CD8-positive, alpha-beta memory T cell (primary cell): ENCODE measurements at regions not wholly inside any gene's neighbourhood (a gene's known extent, or its start where the extent isn't known, plus 50 kb on each side); places are given as distances from the start of the nearest gene placed in this dataset.

ENCODE experiments used
- CTCF ChIA-PET: fragments of 350-600 bp; sonication (Branson Sonifier 250); formaldehyde crosslinking; loops from one replicate; lab custom pipeline; 2021; ENCODE audit warnings: antibody characterized with exemption; lab: Charles Lee
- POLR2A ChIA-PET: fragments of 350-600 bp; sonication (Branson Sonifier 250); formaldehyde crosslinking; loops from one replicate; lab custom pipeline; 2021; ENCODE audit warnings: antibody characterized with exemption; lab: Charles Lee
- DNase-seq, 5 donors: peaks; one replicate each; pipeline versions ENCODE4 v3.0.0 to v3.0.0-alpha.2; 2020 to 2022; ENCODE audit warnings: mixed read lengths in 1 of 5
- H3K27ac ChIP-seq: one replicate; pipeline ENCODE4 v1.7.0; 2013; ENCODE audit warnings: low read depth, mild to moderate bottlenecking, low read length, moderate library complexity
- H3K27me3 ChIP-seq: 2 replicates; pipeline ENCODE4 v1.7.0; 2013; ENCODE audit warnings: low read length, mild to moderate bottlenecking; ENCODE audit not compliant: insufficient read depth, poor library complexity, severe bottlenecking
- H3K36me3 ChIP-seq: 2 replicates; pipeline ENCODE4 v1.7.0; 2013; ENCODE audit warnings: mild to moderate bottlenecking, low read length, moderate library complexity; ENCODE audit not compliant: insufficient read depth
- H3K4me1 ChIP-seq: 2 replicates; pipeline ENCODE4 v1.7.0; 2013; ENCODE audit warnings: mild to moderate bottlenecking, low read length, moderate library complexity; ENCODE audit not compliant: insufficient read depth
- H3K4me3 ChIP-seq: 2 replicates; pipeline ENCODE4 v1.7.0; 2013; ENCODE audit warnings: mild to moderate bottlenecking, low read length
- H3K9me3 ChIP-seq: 2 replicates; pipeline ENCODE4 v1.7.0; 2013; ENCODE audit warnings: mild to moderate bottlenecking, low read length
- H3K27ac Mint-ChIP-seq, 8 donors: one replicate each; pipeline ENCODE4 v1.8.0; 2020 to 2021; ENCODE audit warnings: mixed read lengths in 8 of 8, mild to moderate bottlenecking in 6 of 8, inconsistent platforms in 3 of 8, moderate library complexity in 3 of 8
- H3K27me3 Mint-ChIP-seq, 2 donors: one replicate each; pipeline ENCODE4 v1.8.0; 2020 to 2021; ENCODE audit warnings: mixed read lengths in 2 of 2, mild to moderate bottlenecking in 1 of 2, moderate library complexity in 1 of 2
- H3K36me3 Mint-ChIP-seq, 3 donors: one replicate each; pipeline ENCODE4 v1.8.0; 2020 to 2021; ENCODE audit warnings: mixed read lengths in 3 of 3, inconsistent platforms in 1 of 3, mild to moderate bottlenecking in 1 of 3
- H3K4me1 Mint-ChIP-seq, 3 donors: one replicate each; pipeline ENCODE4 v1.8.0; 2020 to 2021; ENCODE audit warnings: mixed read lengths in 3 of 3, inconsistent platforms in 1 of 3, mild to moderate bottlenecking in 1 of 3
- H3K4me3 Mint-ChIP-seq, 7 donors: one replicate each; pipeline ENCODE4 v1.8.0; 2020 to 2021; ENCODE audit warnings: mixed read lengths in 7 of 7, mild to moderate bottlenecking in 6 of 7, moderate library complexity in 4 of 7, inconsistent platforms in 2 of 7
- H3K9me3 Mint-ChIP-seq, 5 donors: one replicate each; pipeline ENCODE4 v1.8.0; 2020 to 2022; ENCODE audit warnings: mixed read lengths in 5 of 5, mild to moderate bottlenecking in 3 of 5, moderate library complexity in 2 of 5, inconsistent platforms in 1 of 5

DNA sequence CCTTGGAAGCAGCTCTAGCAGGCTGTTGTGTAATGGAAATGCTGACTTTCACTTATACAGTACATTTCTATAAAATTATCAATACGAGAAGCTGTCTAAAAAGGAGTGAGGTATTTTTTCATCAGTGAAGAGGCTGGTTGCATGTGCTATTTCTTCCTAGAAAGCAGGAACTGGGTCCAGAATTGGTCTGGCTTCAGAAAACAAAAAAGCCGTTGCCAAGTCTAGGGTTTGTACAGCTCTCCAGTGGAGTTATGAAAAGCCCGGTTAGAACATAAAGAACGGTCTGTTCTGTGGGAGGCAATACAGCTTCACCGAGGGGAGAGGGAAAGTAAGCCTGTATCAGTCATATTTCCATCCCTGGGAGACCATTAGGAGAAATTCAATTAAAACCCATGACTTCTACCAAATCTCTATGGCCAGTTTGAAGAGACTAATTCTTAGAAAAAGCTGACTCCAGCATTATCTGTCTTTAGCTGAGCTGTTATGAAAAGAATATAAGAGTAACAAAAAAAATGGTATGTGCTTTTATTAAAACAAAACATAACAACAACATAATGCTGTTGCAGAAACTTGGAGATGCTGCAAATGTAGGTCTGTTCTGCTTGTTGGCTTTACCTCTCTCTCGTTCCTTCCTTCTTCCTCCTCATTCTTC, 217.0 kb downstream of the CMPK2 start:
- ChIA-PET POLR2A (no interaction called here), CTCF (no interaction called here)
- H3K36me3 ChIP-seq: no peaks in the 10 kb centered on the region
- Mint-ChIP-seq H3K36me3 (no peaks in the 10 kb centered on the region), H3K4me1 (no peaks in the 10 kb centered on the region), H3K27ac (no peak overlapping the region), H3K9me3 (peaks cover 0 to 3% (median 0%) of the 10 kb centered on the region in 5 donors), H3K4me3 (no peak overlapping the region), H3K27me3 (no peaks in the 10 kb centered on the region)
- H3K4me3 ChIP-seq: no peak overlapping the region
- H3K9me3 ChIP-seq: no peaks in the 10 kb centered on the region
- H3K27ac ChIP-seq: no peak overlapping the region
- H3K27me3 ChIP-seq: no peaks in the 10 kb centered on the region
- no peak for DNase-seq
- no peaks in the 10 kb centered on the region for H3K4me1 ChIP-seq

DNA sequence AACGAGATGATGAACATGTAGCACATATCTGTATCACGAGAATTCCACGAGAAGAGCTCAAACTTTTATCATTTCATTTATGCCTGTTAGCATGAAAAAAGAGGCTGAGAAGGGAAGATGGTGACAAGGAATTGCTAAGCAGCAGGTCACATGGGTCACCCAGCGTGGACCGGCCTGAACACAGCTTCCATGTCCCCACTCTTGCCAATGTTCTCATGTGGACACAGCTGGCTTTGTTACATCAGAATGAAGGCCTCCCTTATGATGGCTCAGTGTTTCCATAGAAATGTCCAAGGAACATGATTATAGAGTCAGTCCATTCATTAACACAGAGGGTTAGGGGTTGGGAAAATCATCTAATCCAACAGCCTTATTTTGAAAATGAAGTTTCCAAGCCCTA, 215.4 kb downstream of the CMPK2 start:
- Mint-ChIP-seq H3K27ac (no peak overlapping the region), H3K36me3 (no peaks in the 10 kb centered on the region), H3K27me3 (no peaks in the 10 kb centered on the region), H3K4me1 (no peaks in the 10 kb centered on the region), H3K4me3 (no peak overlapping the region), H3K9me3 (peaks cover 0 to 3% (median 0%) of the 10 kb centered on the region in 5 donors)
- H3K9me3 ChIP-seq: no peaks in the 10 kb centered on the region
- no peaks in the 10 kb centered on the region for H3K36me3 ChIP-seq
- ChIA-PET POLR2A (no interaction called here), CTCF (no interaction called here)
- H3K27me3 ChIP-seq: no peaks in the 10 kb centered on the region
- no peaks in the 10 kb centered on the region for H3K4me1 ChIP-seq
- no peak for DNase-seq
- H3K4me3 ChIP-seq: no peak overlapping the region
- H3K27ac ChIP-seq: no peak overlapping the region

DNA sequence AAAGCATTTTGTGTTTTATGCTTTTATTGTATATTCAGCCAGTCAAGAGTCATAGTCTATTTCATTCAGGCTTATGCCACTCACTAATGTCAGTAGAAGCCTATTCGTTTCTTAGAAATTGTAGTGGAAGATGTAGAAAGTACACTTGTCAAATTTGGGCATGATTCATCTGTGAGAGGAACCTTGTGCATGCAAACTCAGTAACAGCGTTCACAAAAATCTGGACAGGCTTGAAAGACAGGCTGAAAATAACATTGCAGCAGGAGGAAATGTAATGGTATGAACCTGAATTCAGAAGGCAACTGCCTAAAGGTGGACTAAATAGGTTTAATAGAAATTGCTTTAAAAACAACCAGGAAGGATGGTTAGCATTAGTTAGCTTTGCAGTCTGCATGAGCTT, 213.5 kb downstream of the CMPK2 start:
- POLR2A ChIA-PET: no interaction called here

DNA sequence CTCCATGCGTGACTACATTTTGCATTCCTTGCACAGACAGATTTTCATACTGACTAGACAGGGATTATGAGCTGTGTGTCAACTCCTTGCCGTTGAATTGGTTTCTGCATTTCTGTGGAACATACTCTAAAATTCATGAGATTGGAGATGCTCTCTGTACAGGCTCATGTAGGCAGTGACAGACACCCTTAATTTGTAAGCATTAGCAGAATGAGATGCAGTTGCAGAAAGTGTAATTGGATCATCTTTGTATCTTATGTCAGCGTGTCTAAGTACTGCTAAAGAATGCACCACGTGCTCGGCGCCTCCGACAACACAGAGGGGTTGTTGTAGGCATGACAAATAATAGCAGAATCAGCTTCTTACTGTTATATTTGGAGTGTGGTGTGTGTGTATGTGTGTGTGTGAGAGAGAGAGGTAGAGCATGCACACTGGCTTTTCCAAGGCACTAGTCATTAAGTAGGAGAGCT, 212.4 kb downstream of the CMPK2 start:
- H3K36me3 ChIP-seq: no peaks in the 10 kb centered on the region
- no peak overlapping the region for H3K27ac Mint-ChIP-seq
- no peak overlapping the region for H3K27ac ChIP-seq
- no peak overlapping the region for H3K4me3 ChIP-seq
- peaks cover 2 to 3% of the 10 kb centered on the region in 2 donors for H3K27me3 Mint-ChIP-seq
- ChIA-PET POLR2A (no interaction called here), CTCF (no interaction called here)
- no peaks in the 10 kb centered on the region for H3K27me3 ChIP-seq
- H3K9me3 ChIP-seq: no peaks in the 10 kb centered on the region
- H3K4me1 ChIP-seq: no peaks in the 10 kb centered on the region
- H3K4me1 Mint-ChIP-seq: no peaks in the 10 kb centered on the region
- H3K4me3 Mint-ChIP-seq: no peak overlapping the region
- DNase-seq: no peak
- no peaks in the 10 kb centered on the region for H3K9me3 Mint-ChIP-seq
- H3K36me3 Mint-ChIP-seq: no peaks in the 10 kb centered on the region

More for the DNA sequence above, 213.5 kb downstream of the CMPK2 start:
- Mint-ChIP-seq H3K4me3 (no peak overlapping the region), H3K27ac (no peak overlapping the region), H3K36me3 (no peaks in the 10 kb centered on the region), H3K27me3 (peaks cover 0 to 2% of the 10 kb centered on the region in 2 donors), H3K4me1 (no peaks in the 10 kb centered on the region), H3K9me3 (peaks cover 0 to 3% (median 0%) of the 10 kb centered on the region in 5 donors)
- Histone ChIP-seq H3K9me3 (no peaks in the 10 kb centered on the region), H3K27ac (no peak overlapping the region), H3K36me3 (no peaks in the 10 kb centered on the region), H3K4me1 (no peaks in the 10 kb centered on the region), H3K27me3 (no peaks in the 10 kb centered on the region), H3K4me3 (no peak overlapping the region)
- CTCF ChIA-PET: no interaction called here
- no peak for DNase-seq

DNA sequence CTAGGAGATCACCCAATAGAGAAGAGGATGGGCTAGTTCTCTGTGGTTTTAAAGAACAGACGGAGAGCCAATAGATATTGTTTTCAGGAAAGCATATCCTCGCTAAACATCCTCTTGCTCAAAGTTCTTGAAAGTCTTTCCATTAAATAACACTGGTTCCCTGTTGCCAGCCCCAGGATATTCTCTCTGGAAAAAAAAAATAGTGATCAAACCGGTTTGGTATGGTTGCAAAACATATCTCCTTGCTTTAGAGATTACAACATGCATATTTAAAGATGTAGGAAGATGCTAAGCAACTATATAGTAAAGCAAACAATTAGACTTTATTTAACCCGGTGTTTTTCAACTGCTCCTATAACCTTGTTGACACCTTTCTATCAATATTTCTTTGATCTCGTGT, 211.4 kb downstream of the CMPK2 start:
- Histone ChIP-seq H3K27ac (no peak overlapping the region), H3K36me3 (no peaks in the 10 kb centered on the region), H3K4me3 (no peak overlapping the region), H3K9me3 (no peaks in the 10 kb centered on the region), H3K4me1 (no peaks in the 10 kb centered on the region), H3K27me3 (no peaks in the 10 kb centered on the region)
- Mint-ChIP-seq H3K27ac (no peak overlapping the region), H3K9me3 (no peaks in the 10 kb centered on the region), H3K27me3 (peaks cover 2 to 3% of the 10 kb centered on the region in 2 donors), H3K4me1 (no peaks in the 10 kb centered on the region), H3K4me3 (no peak overlapping the region), H3K36me3 (no peaks in the 10 kb centered on the region)
- no peak for DNase-seq
- POLR2A ChIA-PET: no interaction called here
- CTCF ChIA-PET: no interaction called here

DNA sequence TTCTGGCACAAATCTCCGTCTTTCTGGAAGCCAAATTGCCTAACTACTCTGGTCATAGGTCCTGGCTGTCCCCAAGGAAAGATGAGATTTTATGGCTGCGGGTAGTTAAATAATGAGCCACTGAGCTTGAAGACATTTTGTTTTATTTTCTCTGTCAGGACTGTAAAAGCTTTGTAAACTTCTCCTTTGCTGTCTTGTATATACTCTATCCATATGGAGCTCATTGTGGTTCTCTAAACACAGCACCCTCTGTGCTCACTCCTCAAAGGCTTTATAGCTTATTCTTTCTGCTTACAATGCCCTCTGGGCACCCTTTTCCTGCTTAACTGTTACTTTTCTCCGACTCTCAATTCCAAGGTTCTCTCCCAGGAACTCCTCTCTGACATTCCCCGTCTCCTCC, 209.1 kb downstream of the CMPK2 start:
- no peaks in the 10 kb centered on the region for H3K4me1 ChIP-seq

DNA sequence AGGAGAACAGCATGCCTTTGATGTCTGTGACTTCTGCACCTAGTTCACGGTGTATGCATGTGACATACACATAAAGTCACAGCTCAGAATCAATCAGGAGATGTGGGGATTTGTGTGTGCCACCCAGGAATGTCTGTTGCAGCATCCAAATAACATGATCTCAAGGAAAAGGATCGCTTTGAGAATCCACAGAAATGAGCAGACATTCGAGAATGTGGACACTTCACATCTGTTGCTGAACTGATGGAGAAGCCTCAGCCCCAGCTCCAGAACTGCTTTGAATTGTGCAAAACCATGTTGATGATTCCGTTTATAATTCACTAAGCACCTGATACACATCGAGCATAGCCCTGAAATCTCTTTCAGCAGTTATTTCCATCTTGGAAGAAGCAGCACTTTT, 208.6 kb downstream of the CMPK2 start:
- H3K4me3 Mint-ChIP-seq: no peak overlapping the region
- H3K4me1 Mint-ChIP-seq: no peaks in the 10 kb centered on the region
- Histone ChIP-seq H3K4me3 (no peak overlapping the region), H3K27me3 (no peaks in the 10 kb centered on the region), H3K4me1 (no peaks in the 10 kb centered on the region), H3K27ac (no peak overlapping the region), H3K9me3 (no peaks in the 10 kb centered on the region), H3K36me3 (no peaks in the 10 kb centered on the region)
- no peaks in the 10 kb centered on the region for H3K36me3 Mint-ChIP-seq
- no peak overlapping the region for H3K27ac Mint-ChIP-seq
- POLR2A ChIA-PET: no interaction called here
- H3K9me3 Mint-ChIP-seq: no peaks in the 10 kb centered on the region
- no peak for DNase-seq
- CTCF ChIA-PET: no interaction called here
- H3K27me3 Mint-ChIP-seq: peaks cover 2 to 3% of the 10 kb centered on the region in 2 donors

More for the DNA sequence above, 209.1 kb downstream of the CMPK2 start:
- H3K4me3 ChIP-seq: no peak overlapping the region
- H3K4me1 Mint-ChIP-seq: no peaks in the 10 kb centered on the region
- no peak overlapping the region for H3K27ac Mint-ChIP-seq
- H3K4me3 Mint-ChIP-seq: no peak overlapping the region
- no peaks in the 10 kb centered on the region for H3K9me3 ChIP-seq
- no peaks in the 10 kb centered on the region for H3K36me3 Mint-ChIP-seq
- DNase-seq: no peak
- ChIA-PET POLR2A (no interaction called here), CTCF (interaction anchor here (1.1 kb wide), 1 partner anchor 8 kb away, joined by 3 read pairs; no protein-coding TSS in a partner anchor)
- no peaks in the 10 kb centered on the region for H3K27me3 ChIP-seq
- no peak overlapping the region for H3K27ac ChIP-seq
- H3K36me3 ChIP-seq: no peaks in the 10 kb centered on the region
- H3K27me3 Mint-ChIP-seq: peaks cover 2 to 3% of the 10 kb centered on the region in 2 donors
- no peaks in the 10 kb centered on the region for H3K9me3 Mint-ChIP-seq

DNA sequence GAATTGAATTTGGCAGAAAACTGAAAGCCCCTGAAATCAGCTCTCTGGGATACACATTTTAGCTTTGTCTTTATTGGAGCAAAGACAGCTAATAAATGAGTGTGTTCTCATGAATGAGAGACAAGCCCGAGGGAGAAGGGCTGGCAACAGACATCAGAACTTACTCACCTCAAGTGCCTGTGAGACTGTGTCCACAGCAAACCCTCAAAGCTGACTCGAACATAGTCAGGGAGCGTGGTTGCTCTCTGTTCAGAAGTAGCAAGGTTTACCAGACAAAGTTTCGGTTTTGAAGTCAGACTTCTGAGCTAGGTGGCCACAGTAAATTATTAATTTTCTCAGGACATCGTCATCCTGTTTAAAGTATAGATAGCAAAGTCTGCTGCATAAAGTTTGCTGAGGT, 207.9 kb downstream of the CMPK2 start:
- no peak for DNase-seq
- no peak overlapping the region for H3K4me3 Mint-ChIP-seq
- no peaks in the 10 kb centered on the region for H3K36me3 ChIP-seq
- no peaks in the 10 kb centered on the region for H3K9me3 Mint-ChIP-seq
- no peak overlapping the region for H3K27ac ChIP-seq
- POLR2A ChIA-PET: no interaction called here
- no peaks in the 10 kb centered on the region for H3K27me3 ChIP-seq
- H3K27me3 Mint-ChIP-seq: peaks cover 2 to 3% of the 10 kb centered on the region in 2 donors
- no peak overlapping the region for H3K4me3 ChIP-seq
- no peaks in the 10 kb centered on the region for H3K4me1 Mint-ChIP-seq
- no peaks in the 10 kb centered on the region for H3K9me3 ChIP-seq
- H3K27ac Mint-ChIP-seq: no peak overlapping the region
- no peaks in the 10 kb centered on the region for H3K4me1 ChIP-seq
- CTCF ChIA-PET: no interaction called here
- H3K36me3 Mint-ChIP-seq: no peaks in the 10 kb centered on the region
